ENCODE measurements at regions not wholly inside any gene's neighbourhood (a gene's known extent, or its start where the extent isn't known, plus 50 kb on each side); places are given as distances from the start of the nearest gene placed in this dataset.
"Not testable (repeated sequence)": the region's sequence is repeated elsewhere in the genome, so short reads cannot be mapped to it uniquely, and the experiment has no call there.

DNA sequence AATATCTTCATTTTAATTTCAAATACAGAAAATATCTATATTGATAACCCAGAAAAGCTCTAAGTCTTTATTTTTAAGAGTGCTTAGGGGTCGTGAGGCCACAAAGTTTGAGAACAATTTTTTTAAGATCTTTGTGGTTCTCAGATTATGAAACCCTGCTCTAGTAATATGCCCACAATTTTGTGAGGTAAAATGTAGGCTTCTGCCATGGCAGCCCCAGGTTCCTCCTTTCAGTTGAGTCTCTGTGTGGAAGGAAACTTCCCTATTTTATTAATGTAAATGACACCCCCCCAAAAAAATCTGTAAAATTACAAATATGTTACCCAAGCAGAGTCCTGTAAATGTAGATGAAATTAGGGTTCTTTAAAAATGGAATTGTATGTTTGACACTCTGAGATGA lies 600.5 kb downstream of the SATB2 start:
- intact Hi-C loops (cut with micrococcal nuclease) (no loop called here), dilution Hi-C loops (cut with MboI; ENCODE audit: extremely low pct_ligation_motif_present, low sequenced_read_pairs) (no loop called here)
- Histone ChIP-seq H3K27me3 (ENCODE audit: control insufficient read depth in 2 of 2, insufficient read depth in 2 of 2, low read length in 2 of 2) (no peaks in the 10 kb centered on the region), H4K20me1 (replicated peaks; ENCODE audit: control insufficient read depth, extremely low read depth, insufficient read depth, low read length) (no peaks in the 10 kb centered on the region), H3K4me2 (ENCODE audit: insufficient read depth, low read length) (no peak overlapping the region), H2AFZ (ENCODE audit: low read depth, low read length) (no peak overlapping the region), H3K4me3 (replicated peaks in 1 of 3; ENCODE audit: insufficient read depth in 1 of 3, low read depth in 1 of 3, low read length in 3 of 3) (no peak overlapping the region), H3K9me3 (replicated peaks; ENCODE audit: control insufficient read depth, insufficient read depth, low read length) (peaks cover 4% of the 10 kb centered on the region), H3K9ac (replicated peaks; ENCODE audit: extremely low read depth, insufficient read depth, low read length) (no peak overlapping the region), H3K36me3 (ENCODE audit: control insufficient read depth in 2 of 2, extremely low read depth in 1 of 2, insufficient read depth in 2 of 2, low read length in 2 of 2) (no peaks in the 10 kb centered on the region), H3K79me2 (ENCODE audit: control insufficient read depth, insufficient read depth, low read length) (no peaks in the 10 kb centered on the region), H3K4me1 (ENCODE audit: control insufficient read depth, extremely low read depth, insufficient read depth, low read length) (no peaks in the 10 kb centered on the region), H3K27ac (ENCODE audit: insufficient read depth, low read depth, low read length) (no peak overlapping the region), H3K9me1 (replicated peaks; ENCODE audit: control insufficient read depth, extremely low read depth, insufficient read depth, low read length) (no peaks in the 10 kb centered on the region)
- no peak for FAIRE-seq
- DNase-seq (ENCODE audit: low read depth, low spot score), result no peak
- TF ChIP-seq MYC (IDR thresholded peaks at IDR 0.05; ENCODE audit: low read depth, low read length), result no peak
- no peak for TF ChIP-seq POLR2AphosphoS5 (IDR thresholded peaks at IDR 0.05; ENCODE audit: insufficient read depth, low read depth, low read length)
- no peak for TF ChIP-seq FOS (IDR thresholded peaks at IDR 0.05; ENCODE audit: borderline replicate concordance, insufficient read depth, low read length)
- no peak for TF ChIP-seq JUN (IDR thresholded peaks at IDR 0.05; ENCODE audit: borderline replicate concordance, insufficient read depth, insufficient read length, low read depth)
- no peak for TF ChIP-seq EZH2 (IDR thresholded peaks at IDR 0.05; ENCODE audit: borderline replicate concordance, low read depth, low read length, severe bottlenecking)
- TF ChIP-seq GATA2 (IDR thresholded peaks at IDR 0.05; ENCODE audit: insufficient read depth, insufficient read length, low read depth, low read length), result no peak
- TF ChIP-seq, protein P1, sequence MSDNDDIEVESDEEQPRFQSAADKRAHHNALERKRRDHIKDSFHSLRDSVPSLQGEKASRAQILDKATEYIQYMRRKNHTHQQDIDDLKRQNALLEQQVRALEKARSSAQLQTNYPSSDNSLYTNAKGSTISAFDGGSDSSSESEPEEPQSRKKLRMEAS (IDR thresholded peaks at IDR 0.05; ENCODE audit: insufficient read depth, insufficient read length), result no peak
- no peak for TF ChIP-seq CTCF (IDR thresholded peaks at IDR 0.05; ENCODE audit: extremely low read depth in 1 of 2, insufficient read depth in 1 of 2, low read depth in 1 of 2, low read length in 2 of 2)
- no peak for TF ChIP-seq POLR2A (IDR thresholded peaks at IDR 0.05; ENCODE audit: low read depth, low read length)
- ChIA-PET CTCF (no interaction called here), POLR2A (no interaction called here)
- no TSS peak for BruUV-seq (replicated peaks)

DNA sequence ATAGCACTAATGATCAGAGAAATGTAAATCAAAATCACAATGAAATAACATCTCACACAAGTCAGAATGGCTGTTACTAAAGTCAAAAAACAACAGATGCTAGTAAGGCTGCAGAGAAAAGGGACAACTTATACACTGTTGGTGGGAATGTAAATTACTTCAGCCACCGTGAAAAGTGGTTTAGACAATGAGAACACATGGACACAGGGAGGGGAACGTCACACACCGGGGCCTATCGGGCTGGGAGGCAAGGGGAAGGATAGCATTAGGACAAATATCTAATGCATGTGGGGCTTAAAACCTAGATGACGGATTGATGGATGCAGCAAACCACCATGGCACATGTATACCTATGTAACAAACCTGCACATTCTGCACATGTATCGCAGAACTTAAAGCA lies 602.0 kb downstream of the SATB2 start:
- H3K4me3 ChIP-seq (replicated peaks in 1 of 3; ENCODE audit: insufficient read depth in 1 of 3, low read depth in 1 of 3, low read length in 3 of 3); DNase-seq (ENCODE audit: low read depth, low spot score); H3K9ac ChIP-seq (replicated peaks; ENCODE audit: extremely low read depth, insufficient read depth, low read length); POLR2A ChIA-PET; H3K36me3 ChIP-seq (ENCODE audit: control insufficient read depth in 2 of 2, extremely low read depth in 1 of 2, insufficient read depth in 2 of 2, low read length in 2 of 2); intact Hi-C loops (cut with micrococcal nuclease); H3K9me1 ChIP-seq (replicated peaks; ENCODE audit: control insufficient read depth, extremely low read depth, insufficient read depth, low read length); H4K20me1 ChIP-seq (replicated peaks; ENCODE audit: control insufficient read depth, extremely low read depth, insufficient read depth, low read length); H2AFZ ChIP-seq (ENCODE audit: low read depth, low read length); FAIRE-seq; H3K27ac ChIP-seq (ENCODE audit: insufficient read depth, low read depth, low read length); H3K4me2 ChIP-seq (ENCODE audit: insufficient read depth, low read length); H3K79me2 ChIP-seq (ENCODE audit: control insufficient read depth, insufficient read depth, low read length); CTCF ChIA-PET; H3K9me3 ChIP-seq (replicated peaks; ENCODE audit: control insufficient read depth, insufficient read depth, low read length); H3K4me1 ChIP-seq (ENCODE audit: control insufficient read depth, extremely low read depth, insufficient read depth, low read length); H3K27me3 ChIP-seq (ENCODE audit: control insufficient read depth in 2 of 2, insufficient read depth in 2 of 2, low read length in 2 of 2); BruUV-seq (replicated peaks); dilution Hi-C loops (cut with MboI; ENCODE audit: extremely low pct_ligation_motif_present, low sequenced_read_pairs): not testable (repeated sequence)
